DMS153 treated with DMSO at 0.1 percent for 48 hours (cell line): ENCODE measurements at regions not wholly inside any gene's neighbourhood (a gene's known extent, or its start where the extent isn't known, plus 50 kb on each side); places are given as distances from the start of the nearest gene placed in this dataset.
A peak's percentile ranks its signal among the peaks of the same experiment; 100 is the strongest.

ENCODE experiments used
- DNase-seq: peaks from one replicate; lab custom pipeline; 2025; ENCODE audit not compliant: unreplicated experiment; lab: John Stamatoyannopoulos, UW

DNA sequence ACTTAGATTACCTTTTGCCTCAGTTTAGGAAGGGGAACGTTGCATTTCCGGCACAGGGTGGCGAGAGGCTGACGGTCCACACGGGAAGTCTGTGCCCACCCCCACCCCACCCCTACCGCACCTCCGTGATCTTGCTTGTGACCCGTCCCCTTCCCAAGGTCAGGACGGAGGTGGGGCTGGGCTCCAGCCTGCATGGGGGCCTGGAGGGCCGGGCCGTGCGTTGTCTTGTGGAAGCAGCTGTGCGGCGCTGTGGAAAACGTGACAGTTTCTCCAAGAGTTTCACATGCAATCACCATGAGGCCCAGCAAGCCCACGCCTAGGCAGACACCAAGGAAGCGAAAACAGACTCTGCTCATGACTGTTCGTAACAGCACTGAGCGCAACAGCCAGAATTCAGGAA is 76.8 kb upstream of the HDAC4 start:
- no peak for DNase-seq

DNA sequence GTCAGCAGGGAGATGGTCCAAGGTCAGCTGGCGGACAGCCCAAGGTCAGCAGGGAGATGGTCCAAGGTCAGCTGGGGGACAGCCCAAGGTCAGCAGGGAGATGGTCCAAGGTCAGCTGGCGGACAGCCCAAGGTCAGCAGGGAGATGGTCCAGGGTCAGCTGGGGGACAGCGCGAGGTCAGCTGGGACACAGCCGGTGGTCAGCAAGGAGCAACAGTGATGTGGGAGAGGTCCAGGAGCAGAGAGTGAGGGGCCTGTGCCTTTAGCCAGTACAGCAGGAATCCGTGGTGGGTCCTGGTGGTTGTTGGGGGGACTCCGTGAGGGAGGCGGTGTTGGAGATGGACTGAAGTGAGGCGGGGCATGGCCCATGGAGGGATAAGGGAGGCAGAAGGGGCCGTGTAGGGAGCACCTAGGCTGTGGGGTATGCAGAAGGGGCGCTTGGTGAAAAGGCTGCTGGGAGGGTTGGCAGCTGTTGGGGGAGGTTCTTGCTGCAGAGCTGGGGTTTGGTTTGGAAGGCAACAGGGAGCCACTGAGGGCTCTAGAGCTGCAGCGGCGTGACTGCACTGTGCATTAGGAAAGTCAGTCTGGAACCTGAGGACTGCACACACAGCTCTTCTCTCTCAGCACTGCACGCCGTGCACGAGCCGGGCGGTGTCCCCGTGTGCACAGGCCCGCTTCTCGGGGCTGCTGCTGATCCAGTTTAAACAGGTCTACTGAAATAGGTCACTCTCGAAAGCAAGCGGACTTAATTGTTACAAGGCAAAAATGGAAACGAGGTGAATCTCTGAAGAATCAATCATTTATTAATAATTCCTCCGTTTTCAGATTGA is 76.2 kb upstream of the HDAC4 start:
- DNase-seq, result no peak

DNA sequence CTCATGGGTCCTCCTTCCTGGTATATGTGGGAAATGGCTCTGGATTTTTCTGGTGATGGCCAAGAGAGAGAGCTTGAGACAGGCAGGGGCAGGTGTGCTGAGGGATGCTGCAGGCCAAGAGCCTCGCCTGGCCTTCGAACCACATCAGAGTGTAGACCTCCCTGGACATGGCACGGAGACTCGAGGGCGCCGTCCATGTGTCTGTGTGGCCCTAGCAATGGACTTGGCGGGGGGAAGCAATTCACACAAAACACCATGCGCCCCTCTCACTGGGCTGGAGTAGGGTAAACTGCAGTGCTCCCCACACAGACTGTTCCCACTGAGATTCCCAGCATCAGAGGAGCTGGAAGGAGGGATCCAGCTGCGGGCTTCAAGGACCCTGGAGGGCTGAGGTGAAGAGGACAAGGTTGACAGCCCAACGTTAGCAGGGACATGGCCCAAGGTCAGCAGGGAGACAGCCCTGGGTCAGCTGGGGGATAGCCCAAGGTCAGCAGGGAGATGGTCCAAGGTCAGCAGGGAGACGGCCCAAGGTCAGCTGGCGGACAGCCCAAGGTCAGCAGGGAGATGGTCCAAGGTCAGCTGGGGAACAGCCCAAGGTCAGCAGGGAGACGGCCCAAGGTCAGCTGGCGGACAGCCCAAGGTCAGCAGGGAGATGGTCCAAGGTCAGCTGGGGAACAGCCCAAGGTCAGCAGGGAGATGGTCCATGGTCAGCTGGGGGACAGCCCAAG is 75.4 kb upstream of the HDAC4 start:
- DNase-seq, result no peak

DNA sequence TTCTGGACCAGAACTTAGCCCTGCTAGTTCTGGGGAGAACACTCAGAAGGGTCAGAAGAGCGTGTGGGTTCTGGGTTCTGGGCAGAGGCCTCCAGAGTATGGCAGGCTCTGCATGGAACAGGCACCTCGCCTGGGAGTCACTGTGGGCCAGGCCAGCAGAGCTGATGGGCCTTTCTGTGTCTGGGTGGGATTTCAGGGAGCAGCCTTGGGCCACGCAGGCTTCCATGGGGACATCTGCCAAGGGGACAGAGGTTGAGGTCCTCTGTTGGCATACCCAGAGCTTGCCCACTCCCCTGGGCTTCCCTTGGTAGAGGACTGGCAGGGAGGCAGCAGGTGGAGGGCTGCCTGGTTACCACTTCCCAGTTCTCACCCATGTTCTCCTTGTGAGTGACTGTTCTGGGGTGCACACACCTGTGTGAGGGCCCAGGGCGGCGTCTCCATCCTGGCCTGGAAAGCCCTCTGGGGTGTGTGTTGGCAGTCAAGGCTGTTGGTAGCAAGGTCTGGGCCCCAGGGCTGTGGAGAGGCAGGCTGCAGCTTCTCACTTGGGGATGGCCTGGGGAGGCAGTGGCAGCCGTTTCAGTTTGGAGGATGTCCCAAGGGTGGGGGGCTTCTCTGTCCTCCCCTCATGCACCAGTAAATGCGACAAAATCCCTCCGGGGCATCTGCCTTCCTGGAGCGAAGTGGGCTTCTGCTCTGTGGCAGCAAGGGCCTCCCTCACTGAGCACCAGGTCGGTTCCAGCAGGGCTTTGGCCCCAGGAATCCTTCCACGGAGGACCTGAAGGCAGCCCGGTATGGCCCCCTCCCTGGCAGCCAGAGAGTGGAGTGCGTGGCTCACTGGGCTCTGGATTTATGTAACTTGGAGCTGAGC is 74.6 kb upstream of the HDAC4 start:
- DNase-seq, result no peak

DNA sequence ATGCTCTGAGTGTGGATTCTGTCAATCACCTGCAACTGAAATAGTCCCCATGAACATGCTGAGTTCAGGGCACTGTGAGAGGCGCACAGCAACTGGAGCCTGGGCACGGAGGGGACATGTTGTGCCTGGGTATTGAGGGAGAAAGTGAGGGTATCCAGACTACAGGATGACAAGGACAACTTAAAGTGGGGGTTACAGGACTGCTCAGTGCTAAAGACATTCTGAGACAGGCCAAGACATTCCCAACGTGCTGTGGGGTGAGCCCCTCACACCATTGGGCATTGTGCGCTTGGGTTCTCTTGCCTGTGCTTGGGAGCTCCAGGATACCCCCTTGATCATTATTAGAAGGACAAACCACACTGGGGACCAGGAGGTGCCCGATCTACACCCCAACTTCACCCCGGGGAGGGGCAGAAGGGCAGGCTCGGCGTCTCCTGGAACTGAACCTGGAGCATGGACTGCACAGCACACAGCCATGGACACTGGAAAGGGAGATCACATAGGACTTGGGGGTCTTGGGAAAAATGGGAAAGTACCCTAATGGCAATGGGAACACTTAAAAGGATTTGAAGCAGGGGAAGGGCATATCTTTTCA is 72.5 kb upstream of the HDAC4 start:
- no peak for DNase-seq

DNA sequence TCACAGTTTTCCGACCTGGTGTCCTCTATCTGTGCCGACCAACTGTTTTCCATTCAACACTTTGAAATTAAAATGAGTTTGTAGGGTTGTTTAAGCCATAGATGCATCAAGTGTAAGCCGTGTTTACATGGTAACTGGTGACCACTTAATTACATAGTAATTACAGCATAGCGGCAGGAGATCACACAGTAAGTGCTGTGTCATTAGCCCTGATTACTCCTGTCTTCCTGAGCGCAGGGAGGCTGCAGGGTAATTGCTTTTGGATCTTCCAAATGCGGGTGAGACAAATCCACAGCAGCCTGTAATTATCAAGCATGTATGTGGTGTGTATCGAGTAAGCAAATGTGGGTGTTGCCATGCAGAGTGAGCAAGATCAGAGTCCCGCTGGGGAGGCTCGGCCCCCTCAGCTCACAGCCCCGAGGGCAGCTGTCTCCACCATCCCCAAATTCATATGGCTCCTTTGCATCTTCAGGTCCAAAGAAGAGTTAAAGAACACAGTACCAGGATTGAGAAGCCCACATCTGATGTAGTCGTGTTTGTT is 71.5 kb upstream of the HDAC4 start:
- no peak for DNase-seq

DNA sequence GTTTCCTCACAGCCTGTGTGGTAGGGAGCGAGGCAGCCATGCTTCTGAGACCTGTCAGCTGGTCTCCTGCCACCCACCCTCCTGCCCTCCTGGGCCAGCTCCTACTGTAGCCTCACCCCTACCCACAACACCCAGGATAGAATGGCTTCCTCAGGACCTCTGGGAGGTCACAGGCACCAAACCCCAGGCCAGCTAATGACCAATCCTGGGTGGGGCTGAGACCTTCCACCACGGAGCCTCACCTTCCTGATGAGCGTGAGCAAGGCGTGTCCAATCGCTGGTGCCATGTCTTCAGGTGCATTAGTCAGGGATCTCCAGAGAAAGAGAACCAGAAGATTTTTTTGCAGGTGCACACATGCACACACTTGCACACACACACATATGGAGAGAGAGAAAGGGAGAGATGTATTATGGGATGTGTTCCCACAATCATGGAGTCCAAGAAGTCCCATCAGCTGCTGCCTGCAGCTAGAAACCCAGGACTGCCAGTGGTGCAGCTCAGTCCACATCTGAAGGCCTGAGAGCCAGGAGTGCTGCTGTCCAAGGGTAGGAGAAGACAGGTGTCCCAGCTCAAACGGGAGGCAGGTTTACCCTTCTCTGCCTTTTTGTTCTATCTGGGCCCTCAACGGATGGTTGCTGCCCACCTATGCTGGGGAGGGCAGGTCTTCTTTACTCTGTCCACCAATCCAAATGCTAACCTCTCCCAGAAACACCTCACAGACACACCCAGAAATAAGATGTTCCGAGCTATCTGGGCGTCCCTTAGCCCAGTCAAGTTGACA is 70.4 kb upstream of the HDAC4 start:
- DNase-seq, result no peak

DNA sequence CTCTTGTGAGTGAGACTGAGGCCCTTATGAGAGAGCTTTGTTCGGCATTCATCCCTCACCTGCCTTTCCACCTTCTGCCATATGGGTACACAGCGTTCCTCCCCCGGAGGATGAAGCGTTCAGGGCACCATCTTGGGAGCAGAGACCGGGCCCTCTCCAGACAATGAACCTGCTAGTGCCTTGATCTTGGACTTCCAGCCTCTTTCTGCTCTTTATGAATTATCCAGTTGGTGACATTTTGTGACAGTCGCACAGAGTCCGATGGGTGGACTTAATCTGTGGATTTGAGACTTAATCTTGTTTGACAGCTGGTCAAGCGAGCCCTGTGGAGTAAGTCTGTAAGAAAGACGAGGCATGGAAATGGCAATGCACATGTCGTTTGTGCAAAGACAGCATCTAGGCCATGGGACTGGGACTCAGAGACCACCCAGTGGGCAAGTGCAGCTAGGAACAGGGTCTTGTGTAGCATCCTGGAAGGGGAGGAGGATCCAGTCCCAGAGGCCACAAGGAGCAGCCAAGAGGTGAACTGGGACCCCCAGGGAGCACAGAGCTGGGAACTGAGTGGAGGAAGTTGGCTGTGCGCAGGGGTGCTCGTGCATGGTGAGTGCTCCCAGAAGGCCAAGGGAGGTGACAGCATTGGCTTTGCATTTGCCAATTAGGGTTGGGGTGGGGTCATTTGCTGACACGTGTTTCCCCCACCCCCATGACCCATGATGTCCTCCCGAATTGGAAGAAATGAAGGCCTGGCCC is 69.5 kb upstream of the HDAC4 start:
- no peak for DNase-seq

DNA sequence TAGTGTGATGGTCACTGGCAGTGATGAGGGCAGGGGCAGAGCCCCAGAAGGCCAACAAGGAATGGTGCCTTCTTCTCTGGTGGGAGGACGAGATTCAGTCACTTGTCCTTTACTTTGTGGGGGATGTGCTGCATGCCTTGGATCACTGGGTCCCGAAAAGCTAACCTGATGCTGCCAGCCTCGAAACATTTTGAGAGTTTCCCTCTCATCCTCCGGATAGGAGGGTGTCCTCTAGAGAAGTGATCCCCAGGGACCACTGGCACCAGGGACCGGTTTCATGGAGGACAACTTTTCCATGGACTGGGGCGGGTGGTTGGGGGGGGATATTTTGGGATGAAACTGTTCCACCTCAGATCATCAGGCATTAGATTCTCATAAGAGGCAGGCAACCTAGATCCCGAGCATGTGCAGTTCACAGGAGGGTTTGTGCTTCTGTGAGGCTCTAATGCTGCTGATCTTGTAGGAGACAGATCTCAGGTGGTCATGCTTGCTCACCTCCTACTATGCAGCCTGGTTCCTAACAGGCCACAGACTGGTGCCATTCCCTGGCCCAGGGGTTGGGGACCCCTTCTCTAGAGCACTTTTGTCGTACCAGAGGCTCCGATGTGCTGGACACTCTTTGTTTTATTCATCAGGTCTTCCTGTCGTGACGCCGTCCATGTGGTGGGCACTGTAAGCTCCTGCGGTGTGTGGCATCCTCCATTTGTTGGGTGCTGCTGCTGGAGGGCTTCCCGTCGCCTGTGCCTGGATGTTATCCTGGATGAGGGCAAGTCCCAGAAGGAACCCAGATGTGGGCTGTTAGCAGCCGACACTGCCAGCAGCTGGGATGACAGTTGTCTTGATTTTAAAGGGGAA is 68.5 kb upstream of the HDAC4 start:
- no peak for DNase-seq

DNA sequence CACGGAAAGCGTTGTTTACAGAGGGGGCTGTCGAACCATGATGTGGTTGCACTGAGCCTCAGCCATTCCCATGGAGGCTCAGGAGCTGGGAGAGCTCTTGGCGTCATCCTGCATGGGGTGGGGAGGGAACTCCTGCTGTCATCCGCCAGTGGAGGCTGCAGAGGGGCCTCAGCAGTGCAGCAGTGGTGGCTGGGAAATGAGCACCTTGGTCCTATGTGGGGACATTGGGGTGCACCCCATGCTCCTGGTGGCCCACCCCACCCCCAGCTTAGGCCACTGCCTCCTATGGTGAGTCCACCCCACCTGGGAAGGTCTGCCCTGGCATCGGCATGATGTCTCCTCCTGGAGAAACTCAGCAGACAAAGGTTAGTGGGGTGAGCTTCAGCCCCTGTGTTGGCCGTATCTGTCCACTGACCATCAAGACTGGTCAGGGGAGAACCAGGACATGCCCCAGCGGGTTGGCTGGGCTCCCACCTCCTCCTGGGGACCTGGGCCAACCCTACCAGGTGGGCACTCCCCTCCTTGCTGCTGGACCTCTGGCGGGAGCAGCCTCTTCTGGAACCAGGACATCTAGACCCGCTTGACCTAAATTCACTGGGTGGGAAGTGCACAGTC is 67.8 kb upstream of the HDAC4 start:
- DNase-seq, result no peak

DNA sequence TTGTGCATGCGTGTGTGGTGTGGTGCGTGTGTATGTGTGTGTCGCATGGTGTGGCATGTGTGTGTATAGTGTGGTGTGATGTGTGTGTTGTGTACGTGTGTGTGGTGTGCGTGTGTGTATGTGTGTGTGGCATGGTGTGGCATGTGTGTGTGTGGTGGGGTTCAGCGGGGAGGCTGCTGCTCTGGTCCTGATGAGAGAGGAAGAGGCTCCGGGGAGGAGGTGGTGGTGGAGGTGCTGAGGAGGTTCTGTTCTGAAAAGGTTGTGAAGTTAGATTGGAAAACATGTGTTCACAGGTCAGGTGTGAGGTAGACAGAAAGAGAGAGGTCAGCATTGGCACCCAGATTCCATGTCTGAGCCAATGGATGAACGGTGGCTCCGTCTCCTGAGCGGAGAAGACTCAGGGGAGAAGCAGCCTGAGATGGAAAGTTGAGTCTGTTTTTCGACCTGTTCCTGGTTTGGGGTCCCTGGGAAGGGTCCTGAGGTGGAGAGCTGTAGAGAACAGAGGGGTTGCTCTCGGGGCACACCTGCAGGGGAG is 67.2 kb upstream of the HDAC4 start:
- DNase-seq, result no peak

DNA sequence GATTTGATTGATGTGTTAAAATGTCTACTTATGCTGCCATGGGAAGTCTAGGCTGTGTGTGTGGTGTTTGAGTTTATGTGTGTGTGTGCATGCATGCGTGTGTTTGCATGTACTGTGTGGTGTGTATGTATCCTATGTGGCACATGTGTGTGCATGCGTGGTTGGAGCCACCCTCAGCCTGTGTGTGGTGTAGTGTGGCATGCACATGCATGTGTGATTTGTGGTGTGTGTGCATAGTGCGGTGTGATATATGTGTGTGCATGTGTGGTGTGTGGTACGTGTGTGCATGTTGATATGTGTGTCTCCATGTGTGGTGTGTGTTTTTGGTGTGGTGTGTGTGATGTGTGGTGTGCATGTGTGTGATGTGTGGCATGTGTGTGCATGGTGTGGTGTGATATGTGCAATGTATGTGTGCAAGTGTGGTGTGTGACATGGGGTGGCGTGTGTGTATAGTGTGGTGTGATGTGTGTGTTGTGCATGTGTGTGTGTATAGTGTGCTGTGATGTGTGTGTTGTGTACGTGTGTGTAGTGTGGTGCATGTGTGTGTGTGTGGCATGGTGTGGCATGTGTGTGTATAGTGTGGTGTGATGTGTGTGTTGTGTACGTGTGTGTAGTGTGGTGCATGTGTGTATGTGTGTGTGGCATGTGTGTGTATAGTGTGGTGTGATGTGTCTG is 66.6 kb upstream of the HDAC4 start:
- DNase-seq, result no peak

DNA sequence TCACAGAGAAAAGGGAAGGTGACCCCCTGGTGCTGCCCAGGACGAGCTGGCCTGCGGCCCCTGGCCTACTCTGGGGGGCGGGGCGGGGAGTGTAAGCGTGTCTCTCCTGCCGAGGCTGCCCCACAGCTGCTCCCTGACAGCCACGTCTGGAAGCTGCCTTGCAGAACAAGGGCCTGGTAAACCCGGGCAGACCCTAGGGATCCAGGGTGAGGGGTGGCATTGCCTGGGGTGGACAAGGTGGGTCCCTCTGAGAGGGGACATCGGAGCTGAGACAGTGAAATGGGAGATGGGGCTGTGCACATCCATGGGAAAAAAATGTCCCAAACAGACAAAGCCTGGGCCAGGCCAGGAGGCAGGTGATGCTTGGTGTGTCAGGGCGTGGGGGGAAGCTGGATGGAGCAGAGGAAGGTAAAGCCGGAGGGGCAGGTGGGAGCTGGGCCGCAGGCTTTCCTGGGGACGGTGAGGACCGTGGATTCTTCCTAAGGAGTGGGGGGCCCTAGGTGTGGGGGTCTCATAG is 66.0 kb upstream of the HDAC4 start:
- no peak for DNase-seq

DNA sequence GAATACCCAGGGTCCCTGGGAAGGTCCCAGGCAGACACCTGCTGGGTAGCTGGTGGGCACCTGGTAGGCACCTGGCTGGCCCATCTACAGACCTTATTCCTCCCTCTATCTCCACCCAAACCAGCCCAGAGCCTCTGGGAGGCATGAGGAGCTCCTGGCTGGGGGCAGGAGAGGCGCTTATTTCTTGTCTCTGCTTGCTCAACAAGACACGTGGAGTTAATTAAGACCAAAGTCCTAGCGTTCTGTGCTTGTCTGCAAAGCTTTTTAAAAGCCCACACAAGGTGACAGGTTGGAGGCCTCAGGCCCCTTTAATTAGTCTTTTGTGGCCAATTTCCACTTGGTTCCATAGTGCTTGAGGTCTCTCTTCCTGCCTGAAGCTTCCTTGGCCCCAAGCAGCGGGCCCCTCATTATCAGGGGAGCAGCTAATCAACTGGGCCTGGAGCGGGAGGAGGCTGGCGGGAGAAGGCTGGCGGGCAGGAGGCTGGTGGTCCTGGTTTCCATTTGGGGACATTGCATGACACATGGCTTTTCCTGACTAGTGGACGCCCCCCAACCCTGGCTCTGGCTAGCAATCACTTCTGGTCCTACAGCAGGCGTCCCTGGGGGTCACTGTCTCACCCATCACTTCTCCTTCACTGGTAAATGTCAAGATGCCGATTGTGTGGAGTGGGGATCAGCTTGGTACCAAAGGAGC is 65.4 kb upstream of the HDAC4 start:
- DNase-seq, result no peak

DNA sequence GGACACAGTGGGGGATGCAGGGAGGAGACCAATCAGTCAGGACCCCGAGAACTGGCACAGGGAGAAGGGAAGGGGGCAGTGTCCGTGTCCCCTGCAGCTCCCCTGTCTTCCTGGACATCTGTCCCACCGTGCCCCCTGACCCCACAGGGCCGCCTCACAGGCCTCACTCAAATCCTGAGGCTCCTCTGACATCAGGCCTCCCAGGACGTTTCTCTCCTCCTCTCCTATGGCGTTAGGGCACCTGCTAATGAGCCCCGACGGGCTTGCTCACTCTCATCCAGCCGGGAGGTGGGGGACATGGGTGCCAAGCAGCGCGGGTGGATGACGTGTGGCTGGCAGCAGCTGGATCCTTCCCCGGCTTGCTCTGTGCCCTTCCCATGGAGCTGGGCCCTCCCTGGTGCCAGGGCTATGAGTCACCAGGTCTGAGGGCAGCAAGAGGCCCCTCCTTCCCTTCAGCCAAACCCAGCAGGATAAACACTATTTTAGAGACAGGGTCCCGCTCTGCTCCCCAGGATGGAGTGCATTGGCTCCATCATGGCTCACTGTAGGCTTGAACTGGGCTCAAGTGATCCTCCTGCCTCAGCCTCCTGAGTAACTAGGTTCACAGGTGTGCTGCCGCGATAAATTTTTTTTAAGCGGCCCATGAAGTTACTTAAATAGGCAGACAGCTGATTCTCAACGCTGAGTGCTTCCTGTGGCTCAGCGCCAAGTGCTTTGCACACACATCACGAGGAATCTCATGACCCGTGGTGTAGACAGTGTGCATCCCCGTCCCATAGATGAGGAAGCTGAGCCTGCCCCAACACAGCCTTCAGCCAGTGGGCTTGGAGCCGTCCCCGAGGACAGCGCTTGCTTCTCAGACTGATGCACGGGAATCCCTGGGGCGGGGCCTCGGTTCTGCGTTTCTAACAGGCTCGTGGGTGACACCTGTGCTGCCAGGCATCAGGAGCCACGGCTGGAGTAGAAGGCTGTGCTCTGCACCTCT is 64.5 kb upstream of the HDAC4 start:
- peak; percentile 42 for DNase-seq
